ENCODE measurements at regions not wholly inside any gene's neighbourhood (a gene's known extent, or its start where the extent isn't known, plus 50 kb on each side); places are given as distances from the start of the nearest gene placed in this dataset.
"Not testable (repeated sequence)": the region's sequence is repeated elsewhere in the genome, so short reads cannot be mapped to it uniquely, and the experiment has no call there.

GRCh38 chr3:150328654-150329040, 79.5 kb upstream of the TSC22D2 start:
- DNase-seq, result no peak

DNA sequence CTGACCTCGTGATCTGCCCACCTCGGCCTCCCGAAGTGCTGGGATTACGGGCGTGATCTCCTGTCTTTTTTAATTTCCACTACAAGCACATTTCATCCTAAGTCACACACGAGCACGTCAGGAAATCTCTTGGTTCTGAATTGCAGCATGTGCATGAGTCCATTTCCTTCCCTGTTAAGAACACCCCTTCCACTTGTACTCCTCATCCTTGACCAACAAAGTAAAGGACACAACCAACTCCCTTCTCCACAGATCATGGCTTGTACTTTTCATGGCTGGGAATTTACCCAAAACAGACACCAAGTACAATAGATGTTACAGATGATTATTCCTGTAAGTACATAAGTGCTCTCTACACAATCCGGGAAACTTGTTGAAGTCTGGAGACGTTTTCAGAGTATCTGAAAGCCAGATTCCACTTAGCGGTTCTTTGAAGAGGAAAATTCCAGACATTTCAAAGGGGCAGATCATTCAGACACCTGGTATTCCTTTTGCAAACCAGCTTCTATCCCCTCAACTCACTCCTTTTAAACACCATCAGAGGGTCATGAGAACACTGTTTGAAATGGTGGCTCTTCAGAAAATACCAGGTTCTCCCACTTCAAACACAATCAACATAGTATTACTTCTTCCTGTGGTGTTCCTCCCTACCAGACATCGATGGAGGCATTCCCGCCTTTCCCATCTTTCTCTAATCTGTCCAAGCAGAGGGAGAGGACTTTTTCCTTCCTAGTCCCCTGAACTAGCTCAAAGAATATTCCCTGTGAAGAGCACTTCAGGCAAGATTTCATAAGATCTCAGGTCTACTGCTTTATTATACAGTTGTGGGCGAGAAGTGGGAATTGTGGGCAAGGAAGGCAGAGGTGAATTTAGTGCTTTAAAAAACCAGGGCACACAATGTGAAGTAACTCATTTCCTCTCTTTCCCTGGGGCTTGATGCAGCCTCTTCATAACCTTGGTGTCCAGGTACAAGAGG, 80.1 kb upstream of the TSC22D2 start:
- DNase-seq, result no peak

GRCh38 chr3:150324788-150325187, 83.3 kb upstream of the TSC22D2 start:
- DNase-seq, result no peak

DNA sequence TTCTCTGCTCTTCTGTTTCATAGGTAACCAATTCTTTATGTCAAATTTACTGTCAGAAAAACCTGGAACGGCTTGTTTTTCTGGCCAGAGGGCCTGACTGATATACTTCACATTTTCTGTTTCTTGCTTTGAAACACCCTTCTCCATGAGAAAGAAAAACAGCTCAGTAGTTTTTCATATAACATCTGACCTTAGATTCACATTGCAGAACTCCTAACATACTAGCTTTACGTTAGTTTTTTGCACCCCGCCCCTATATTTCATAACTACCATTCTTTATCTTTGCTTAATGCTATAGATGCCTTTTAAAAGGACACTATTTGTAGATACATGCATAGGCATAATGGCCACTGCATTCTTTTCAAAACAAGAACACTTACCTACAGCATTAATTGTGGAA, 83.9 kb upstream of the TSC22D2 start:
- no peak for DNase-seq

- DNase-seq, result no peak
Observed at GRCh38 chr3:150323770-150324169, 84.3 kb upstream of the TSC22D2 start.

DNA sequence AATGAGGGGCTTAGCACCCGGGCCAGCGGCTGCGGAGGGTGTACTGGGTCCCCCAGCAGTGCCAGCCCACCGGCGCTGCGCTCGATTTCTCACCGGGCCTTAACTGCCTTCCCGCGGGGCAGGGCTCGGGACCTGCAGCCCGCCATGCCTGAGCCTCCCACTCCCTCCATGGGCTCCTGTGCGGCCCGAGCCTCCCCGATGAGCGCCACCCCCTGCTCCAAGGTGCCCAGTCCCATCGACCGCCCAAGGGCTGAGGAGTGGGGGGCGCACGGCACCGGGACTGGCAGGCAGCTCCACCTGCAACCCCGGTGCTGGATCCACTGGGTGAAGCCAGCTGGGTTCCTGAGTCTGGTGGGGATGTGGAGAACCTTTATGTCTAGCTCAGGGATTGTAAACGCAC, 85.0 kb upstream of the TSC22D2 start:
- DNase-seq, result not testable (repeated sequence)

DNA sequence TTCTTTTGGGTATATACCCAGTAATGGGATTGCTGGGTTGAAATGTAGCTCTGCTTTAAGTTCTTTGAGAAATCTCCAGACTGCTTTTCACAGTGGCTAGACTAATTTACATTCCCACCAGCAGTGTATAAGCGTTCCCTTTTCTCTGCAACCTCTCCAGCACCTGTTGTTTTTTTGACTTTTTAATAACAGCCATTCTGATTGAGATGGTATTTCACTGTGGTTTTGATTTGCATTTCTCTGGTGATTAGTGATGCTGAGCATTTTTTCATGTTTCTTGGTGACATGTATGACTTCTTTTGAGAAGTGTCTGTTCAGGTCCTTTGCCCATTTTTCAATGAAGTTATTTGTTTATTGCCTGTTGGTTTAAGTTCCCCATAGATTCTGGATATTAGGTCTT, 87.1 kb upstream of the TSC22D2 start:
- not testable (repeated sequence) for DNase-seq

GRCh38 chr3:150319900-150320299, 88.2 kb upstream of the TSC22D2 start:
- no peak for DNase-seq

- no peak for DNase-seq
Observed at GRCh38 chr3:150317469-150317868, 90.6 kb upstream of the TSC22D2 start.

- no peak for DNase-seq
Observed at GRCh38 chr3:150315721-150316120, 92.4 kb upstream of the TSC22D2 start.

GRCh38 chr3:150314248-150315004, 93.7 kb upstream of the TSC22D2 start:
- DNase-seq, result no peak

DNA sequence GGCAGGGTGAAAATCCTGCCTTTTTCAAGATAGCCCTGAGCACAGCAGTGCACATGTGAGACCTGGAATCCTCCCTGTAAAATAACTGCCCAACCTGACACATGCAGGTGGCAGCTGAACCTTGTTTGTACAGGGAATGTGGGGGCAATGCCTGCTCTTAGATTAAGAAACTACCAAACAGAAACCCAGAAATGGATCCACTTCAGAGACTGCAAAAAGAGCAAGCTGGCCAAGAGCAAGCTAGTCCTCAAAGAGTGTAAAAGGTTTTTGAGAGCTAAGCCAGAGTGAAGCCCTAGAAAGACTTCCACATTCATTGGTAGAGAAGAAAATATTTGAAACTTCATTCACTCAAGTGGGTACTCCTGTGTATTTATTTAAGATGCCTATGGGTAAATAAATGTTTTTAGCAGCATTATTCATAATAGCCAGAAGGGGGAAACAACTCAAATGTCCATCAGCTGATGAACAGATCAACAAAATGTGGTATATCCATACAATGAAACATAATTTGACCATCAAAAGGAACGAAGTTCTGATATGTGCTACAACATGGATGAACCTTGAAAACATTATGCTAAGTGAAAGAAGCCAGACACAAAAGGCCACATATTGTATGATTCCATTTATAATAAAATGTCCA, 96.0 kb upstream of the TSC22D2 start:
- DNase-seq, result no peak

GRCh38 chr3:150311156-150311555, 96.9 kb upstream of the TSC22D2 start:
- DNase-seq, result no peak

DNA sequence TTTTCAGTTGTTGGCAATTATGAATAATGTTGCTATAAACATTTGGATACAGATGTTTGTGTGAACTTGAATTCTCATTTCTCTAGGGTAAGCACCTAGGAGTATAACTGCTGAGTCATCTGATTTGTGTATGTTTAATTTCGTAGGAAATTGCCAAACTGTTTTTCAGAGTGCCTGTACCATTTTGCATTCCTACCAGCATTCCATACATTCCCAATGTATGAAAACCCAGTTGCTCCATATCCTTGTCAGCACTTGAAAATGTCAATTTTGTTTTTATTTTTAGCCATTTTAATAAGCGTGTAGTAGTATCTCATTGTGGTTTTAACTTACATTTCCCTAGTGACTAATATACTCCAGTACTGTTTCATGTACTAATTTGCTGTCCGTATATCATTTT, 98.5 kb upstream of the TSC22D2 start:
- no peak for DNase-seq

- no peak for DNase-seq
Observed at GRCh38 chr3:150309257-150309542, 98.9 kb upstream of the TSC22D2 start.

DNA sequence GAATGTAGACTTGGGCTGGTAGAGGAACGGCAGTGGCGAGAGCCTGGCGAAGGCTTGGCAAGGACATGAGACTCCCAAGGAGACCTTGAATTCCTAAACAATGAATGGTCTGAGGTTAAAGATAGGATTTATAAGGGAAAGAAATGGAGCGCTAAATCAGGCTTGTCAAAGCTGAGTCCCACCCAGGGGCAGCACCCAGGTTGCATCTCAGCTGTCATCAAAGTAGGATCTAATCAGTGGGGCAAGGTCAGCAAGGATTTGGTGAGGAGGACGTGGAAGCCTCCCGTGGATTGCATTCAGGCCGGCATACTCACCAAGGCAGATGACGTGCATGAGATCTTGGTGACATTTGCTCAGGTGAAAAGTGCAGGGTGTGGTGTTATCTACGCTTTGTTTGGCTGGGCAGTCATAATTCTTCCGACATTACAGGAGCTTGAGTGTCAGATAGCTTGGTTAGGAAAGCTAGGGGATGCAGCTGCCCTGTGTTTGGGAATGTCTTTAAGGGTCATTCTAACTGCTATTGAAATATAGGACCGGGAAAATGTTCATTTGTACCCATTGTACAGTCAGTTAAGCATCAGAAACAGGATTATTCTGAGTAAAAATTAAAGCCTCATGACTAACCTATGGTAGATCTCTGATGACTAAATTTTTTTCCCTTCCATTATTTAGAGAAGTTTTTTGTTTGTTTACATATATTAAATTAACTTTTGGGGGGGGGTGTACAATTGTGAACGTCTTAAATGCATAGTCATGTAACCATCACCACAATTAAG, 99.4 kb upstream of the TSC22D2 start:
- no peak for DNase-seq

- DNase-seq, result no peak
Observed at GRCh38 chr3:150308037-150308319, 100.1 kb upstream of the TSC22D2 start.

DNA sequence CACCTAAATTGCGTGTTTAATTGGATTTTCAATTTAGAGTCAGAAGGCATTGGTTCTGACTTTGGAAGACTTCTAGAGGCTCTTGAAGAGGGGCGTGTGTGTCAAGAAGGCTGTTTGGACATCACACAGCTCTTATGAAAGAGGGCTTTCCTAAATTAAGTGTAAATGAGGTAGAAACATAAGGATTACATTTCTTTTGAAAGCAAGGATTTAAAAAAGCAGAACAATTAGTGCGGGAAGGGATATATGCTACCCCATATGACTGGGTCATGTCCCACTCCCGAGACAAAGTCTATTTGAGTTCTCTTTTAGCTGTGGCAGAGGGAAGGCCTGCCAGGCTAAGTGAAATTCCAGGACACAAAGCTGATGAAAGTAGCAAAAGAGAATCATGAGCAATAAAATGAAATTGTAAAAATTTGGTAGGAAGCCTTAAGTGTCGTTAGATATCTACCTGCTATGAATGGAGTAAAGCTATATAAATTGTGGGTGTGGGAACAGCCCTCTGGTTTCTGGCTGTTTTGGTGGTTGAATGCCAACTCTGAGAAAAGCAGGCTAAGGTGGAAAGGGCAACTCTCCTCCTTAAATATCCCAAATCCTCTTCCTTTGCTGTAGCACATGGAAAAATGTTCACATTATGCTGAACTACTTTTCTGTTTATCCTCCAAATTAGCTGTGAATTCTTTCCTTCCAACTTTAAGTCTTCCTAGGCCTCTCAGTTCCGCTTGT, 100.6 kb upstream of the TSC22D2 start:
- no peak for DNase-seq

GRCh38 chr3:150306906-150307305, 101.2 kb upstream of the TSC22D2 start:
- DNase-seq, result no peak

- DNase-seq, result no peak
Observed at GRCh38 chr3:150306083-150306482, 102.0 kb upstream of the TSC22D2 start.

- no peak for DNase-seq
Observed at GRCh38 chr3:150303768-150304167, 104.3 kb upstream of the TSC22D2 start.

Data from amygdala (tissue), 56 donors.